Brain pericyte (primary cell): ENCODE measurements at regions not wholly inside any gene's neighbourhood (a gene's known extent, or its start where the extent isn't known, plus 50 kb on each side); places are given as distances from the start of the nearest gene placed in this dataset.

Source experiments
- DNase-seq: peaks from one replicate; pipeline ENCODE4 v3.0.0-alpha.2; 2012; ENCODE audit warnings: low read depth, low spot score

DNA sequence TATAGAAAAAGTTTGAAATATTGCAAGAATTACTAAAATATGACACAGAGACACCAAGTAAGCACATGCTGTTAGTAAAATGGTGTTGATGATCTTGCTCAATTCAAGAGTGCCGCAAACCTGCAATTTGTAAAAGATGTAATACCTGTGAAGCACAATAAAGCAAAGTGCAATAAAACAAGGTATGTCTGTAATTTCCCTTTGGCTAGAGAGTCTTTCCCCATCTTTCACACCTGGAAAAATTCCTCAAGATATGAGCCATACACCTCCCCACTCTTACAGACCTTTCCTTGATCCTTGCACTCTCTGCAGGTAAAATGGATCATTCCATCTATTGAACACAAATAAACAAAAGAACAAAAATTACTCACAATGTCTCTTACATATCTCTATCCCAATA lies 597.8 kb downstream of the EFNA5 start:
- no peak for DNase-seq

- DNase-seq: no peak
These were observed 598.3 kb downstream of the EFNA5 start for GRCh38 chr5:107072440-107072839.

DNA sequence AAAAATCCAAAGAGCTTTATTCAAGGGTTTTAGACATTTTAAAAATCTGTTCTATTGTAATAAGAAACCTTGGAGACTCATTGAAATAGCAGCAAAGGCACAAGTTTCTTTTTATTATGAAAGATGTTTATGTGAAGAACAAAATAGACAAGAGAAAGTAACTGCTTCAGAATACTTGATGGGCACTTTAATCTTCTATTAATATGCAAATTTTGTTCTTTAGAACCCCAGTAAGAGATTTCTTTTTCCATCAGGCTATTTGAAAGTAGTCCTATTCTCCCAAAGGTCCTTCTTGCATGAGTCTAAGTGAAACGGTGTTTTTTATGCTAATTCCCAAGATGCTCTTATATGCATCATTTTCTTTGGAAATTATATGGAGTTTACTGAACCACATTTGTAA lies 602.0 kb downstream of the EFNA5 start:
- DNase-seq: no peak

GRCh38 chr5:107067395-107067794 lies 603.3 kb downstream of the EFNA5 start:
- DNase-seq: no peak

- no peak for DNase-seq
These were observed 607.2 kb downstream of the EFNA5 start for GRCh38 chr5:107063511-107063910.

- no peak for DNase-seq
These were observed 611.9 kb downstream of the EFNA5 start for GRCh38 chr5:107058803-107059202.

DNA sequence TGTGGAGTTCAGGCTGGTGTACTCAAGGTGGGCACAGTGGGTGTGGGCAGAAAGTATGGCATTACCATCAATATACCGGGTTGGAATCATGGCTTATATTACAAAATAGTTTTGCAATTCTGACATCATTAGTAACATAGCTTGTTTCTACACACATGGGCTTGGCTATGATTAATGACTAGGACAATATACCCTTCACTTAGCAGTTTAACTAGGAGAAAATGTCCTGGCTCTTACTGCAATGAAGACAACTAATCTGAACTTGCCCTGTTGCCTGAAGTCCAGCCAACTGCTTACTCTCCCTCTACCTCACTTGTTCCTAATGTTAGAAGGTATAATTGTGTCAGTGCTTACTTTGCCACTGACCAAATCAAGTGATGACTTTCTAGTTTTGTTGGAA lies 612.5 kb downstream of the EFNA5 start:
- no peak for DNase-seq

DNA sequence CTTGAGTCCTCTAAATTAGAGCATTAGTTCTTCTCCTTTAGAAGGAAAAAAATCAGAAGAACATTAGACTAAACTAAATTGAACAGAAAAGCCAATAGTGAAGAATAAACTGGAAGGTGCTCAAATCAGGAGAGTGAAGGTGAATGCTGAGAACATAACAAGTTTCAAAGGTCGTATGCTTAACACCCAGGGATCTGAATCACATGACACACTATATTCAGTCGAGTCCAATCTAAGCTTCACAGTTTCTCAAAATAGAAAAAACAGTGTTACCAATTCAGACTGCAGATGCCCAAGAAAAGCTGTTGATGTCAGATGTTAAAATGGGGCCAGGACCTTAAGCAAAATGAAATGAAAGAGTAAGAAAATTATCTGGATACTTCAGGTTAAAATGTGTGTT lies 614.5 kb downstream of the EFNA5 start:
- no peak for DNase-seq

DNA sequence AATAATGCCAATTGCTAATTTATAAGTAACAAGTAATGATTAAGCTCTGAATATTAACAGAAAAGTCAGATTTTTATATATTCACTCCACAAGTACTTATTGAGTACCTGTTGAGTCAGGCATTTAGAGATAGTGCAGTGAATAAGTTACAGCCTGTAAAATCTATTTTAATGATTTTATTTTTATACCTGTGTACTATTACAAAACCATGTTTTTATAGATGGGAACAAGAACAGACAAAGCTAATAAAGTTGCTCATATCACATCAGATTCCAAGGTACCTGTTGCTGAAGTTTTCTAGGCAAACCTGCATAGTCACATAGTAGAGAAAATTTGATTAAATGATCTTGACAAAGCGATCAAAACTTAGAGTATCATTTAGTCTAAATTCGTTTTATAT lies 623.7 kb downstream of the EFNA5 start:
- no peak for DNase-seq

- no peak for DNase-seq
These were observed 627.1 kb downstream of the EFNA5 start for GRCh38 chr5:107043665-107044064.

- DNase-seq: no peak
These were observed 629.8 kb downstream of the EFNA5 start for GRCh38 chr5:107040907-107041306.

DNA sequence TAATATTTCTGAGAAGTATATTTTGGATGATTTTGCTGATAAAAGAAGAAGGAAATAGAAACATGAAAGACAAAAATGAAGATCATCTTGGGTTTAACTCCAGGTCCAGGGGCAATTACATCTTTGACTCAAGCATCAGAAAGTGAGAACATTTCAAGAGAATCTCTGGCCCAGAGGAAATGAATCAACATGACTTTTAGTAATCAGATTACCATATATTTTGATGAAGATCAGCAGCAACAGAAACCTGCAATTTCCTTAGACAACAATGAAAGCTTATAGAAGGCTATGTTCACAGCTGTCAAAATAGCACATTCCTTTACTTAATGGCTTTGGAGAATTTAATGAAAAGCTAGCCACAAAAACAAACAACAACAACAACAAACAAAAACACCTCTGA lies 638.1 kb downstream of the EFNA5 start:
- DNase-seq: no peak

- no peak for DNase-seq
These were observed 641.8 kb downstream of the EFNA5 start for GRCh38 chr5:107028938-107029337.

DNA sequence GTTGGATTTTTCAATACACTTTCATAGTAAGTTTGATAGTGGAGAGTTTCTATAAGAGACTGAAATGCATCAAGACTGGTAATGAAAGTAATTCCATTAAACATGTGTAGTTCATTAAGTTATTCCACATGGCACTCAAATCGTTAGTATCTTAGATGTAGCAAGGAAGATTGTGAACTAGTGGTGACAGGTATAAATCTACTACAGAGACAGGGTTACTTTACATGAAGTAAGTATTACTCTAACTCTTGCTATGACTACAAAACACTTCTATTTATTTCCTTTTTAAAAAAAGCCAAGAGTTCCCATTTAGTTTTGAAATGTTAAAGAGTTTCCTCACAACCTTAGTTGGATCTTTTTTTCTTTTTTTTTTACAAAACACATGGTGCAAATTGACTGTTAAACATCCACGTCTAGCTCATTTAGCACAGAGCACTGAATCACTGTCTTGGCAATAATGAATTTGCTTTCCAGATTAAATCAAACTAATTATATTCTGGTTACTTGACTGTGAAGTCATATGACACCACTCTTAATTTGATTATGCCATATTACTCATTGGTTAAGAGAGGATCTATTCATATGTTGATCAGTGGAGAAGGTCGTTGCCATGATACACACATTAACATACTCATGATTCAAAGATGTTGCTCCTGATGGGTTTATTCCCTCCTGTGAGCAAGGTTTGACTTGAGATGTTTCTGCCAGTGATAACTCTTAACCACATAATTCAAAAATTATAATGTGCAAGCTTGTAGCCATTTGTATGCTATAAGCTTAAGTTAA lies 644.8 kb downstream of the EFNA5 start:
- no peak for DNase-seq

- DNase-seq: no peak
These were observed 647.0 kb downstream of the EFNA5 start for GRCh38 chr5:107023732-107024131.

DNA sequence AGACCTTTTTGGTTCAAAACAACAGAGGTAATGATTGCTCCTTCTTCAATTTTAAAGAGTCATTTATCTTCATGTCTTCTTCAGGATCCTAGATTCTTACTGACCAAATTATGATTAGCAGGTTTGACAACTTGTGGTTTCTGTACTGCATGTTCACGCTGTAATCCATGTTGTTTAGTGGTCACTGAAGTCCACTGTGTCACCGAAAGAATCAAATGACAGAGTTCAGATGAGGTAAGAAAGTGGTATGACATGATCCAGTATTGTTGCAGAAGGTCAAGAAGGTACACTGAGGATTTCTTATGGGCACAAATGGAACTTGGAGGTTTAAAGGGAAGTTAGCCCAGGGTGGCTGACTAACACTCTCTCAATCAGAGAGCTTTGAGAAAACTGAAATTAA lies 649.2 kb downstream of the EFNA5 start:
- DNase-seq: no peak

- no peak for DNase-seq
These were observed 650.1 kb downstream of the EFNA5 start for GRCh38 chr5:107020626-107021025.

GRCh38 chr5:107017616-107018015 lies 653.1 kb downstream of the EFNA5 start:
- DNase-seq: no peak

- DNase-seq: no peak
These were observed 658.4 kb downstream of the EFNA5 start for GRCh38 chr5:107012371-107012770.

- DNase-seq: no peak
These were observed 659.1 kb downstream of the EFNA5 start for GRCh38 chr5:107011605-107012004.

DNA sequence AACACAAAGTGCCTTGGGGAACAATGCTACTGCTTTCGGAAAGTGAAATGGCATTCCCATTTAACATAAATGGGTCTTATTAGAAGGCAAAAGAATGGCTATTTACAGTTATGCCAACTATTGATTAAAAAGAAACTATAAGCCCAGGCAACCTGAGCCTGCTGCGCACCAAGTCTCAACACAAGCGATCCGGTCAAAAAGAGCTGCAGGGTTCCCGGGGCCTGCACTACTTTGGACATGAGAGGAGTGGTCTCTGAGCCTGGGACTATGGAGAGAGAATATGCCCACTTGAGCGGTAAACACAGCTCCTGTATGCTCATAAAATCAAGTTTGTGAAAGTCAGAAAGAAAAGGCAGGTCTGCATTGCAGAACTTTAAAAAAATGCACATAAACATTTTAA lies 660.7 kb downstream of the EFNA5 start:
- no peak for DNase-seq

DNA sequence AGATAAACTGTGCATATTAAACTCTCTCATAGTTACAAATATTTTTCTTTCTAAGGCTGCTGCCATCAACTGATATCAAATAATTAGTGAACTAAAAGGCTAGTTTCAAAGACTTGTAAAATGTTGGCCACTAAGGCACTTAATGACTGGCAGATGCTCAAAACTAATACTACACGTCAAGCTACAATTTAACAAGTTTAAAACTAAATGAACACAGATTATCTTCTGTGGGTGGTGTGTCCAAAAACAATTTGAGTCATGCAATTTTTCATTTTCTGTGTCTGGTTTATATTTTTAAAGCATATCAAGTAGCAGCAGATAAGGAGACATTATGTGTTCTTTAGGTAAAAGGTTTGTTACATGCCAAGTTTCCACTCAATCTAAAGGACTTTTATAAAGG lies 665.1 kb downstream of the EFNA5 start:
- DNase-seq: no peak

- no peak for DNase-seq
These were observed 665.6 kb downstream of the EFNA5 start for GRCh38 chr5:107005161-107005560.

DNA sequence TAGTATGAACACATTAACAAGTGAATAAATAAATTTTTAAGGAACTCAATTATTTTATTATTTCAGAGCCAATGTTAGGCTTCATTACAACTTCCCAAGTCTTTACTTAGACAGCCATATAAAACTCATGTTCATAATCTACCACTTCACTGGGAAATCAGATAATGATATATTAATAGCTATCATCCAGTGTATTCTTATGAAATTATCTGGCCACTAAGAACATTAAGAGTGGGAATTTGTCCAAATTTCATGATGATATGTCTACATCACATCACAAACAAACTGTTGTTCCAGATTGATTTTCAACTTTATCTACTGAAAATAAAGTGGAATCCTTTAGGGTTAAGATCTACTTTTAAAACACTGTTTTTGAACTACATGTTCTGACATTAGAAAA lies 668.6 kb downstream of the EFNA5 start:
- no peak for DNase-seq
